ENCODE measurements at regions not wholly inside any gene's neighbourhood (a gene's known extent, or its start where the extent isn't known, plus 50 kb on each side); places are given as distances from the start of the nearest gene placed in this dataset.

- no peak for DNase-seq (ENCODE audit: low spot score in 2 of 2)
- peaks cover 38% of the 10 kb centered on the region for H3K27me3 Mint-ChIP-seq
- H3K4me3 Mint-ChIP-seq = no peak overlapping the region
- no peak overlapping the region for H3K27ac Mint-ChIP-seq (ENCODE audit: low read depth)
- no peaks in the 10 kb centered on the region for H3K9me3 Mint-ChIP-seq
- H3K4me1 Mint-ChIP-seq = no peaks in the 10 kb centered on the region
- no peak for ATAC-seq (replicated peaks; ENCODE audit: extremely low read depth, poor library complexity, severe bottlenecking)
- peaks cover 3% of the 10 kb centered on the region for H3K36me3 Mint-ChIP-seq (ENCODE audit: insufficient read depth)
Observed at GRCh38 chr1:5458248-5458647, 534.0 kb downstream of the NPHP4 start.

GRCh38 chr1:5456090-5456811 is 536.0 kb downstream of the NPHP4 start:
- H3K36me3 Mint-ChIP-seq (ENCODE audit: insufficient read depth) = peaks cover 3% of the 10 kb centered on the region
- no peak overlapping the region for H3K27ac Mint-ChIP-seq (ENCODE audit: low read depth)
- H3K9me3 Mint-ChIP-seq = no peaks in the 10 kb centered on the region
- H3K27me3 Mint-ChIP-seq = peaks cover 58% of the 10 kb centered on the region
- ATAC-seq (replicated peaks; ENCODE audit: extremely low read depth, poor library complexity, severe bottlenecking) (no peak), DNase-seq (ENCODE audit: low spot score in 2 of 2) (no peak)
- no peak overlapping the region for H3K4me3 Mint-ChIP-seq
- H3K4me1 Mint-ChIP-seq = no peaks in the 10 kb centered on the region

GRCh38 chr1:5455651-5456050 is 536.6 kb downstream of the NPHP4 start:
- Mint-ChIP-seq H3K27me3 (peaks cover 64% of the 10 kb centered on the region), H3K36me3 (ENCODE audit: insufficient read depth) (peaks cover 3% of the 10 kb centered on the region), H3K9me3 (no peaks in the 10 kb centered on the region), H3K27ac (ENCODE audit: low read depth) (no peak overlapping the region), H3K4me1 (no peaks in the 10 kb centered on the region), H3K4me3 (no peak overlapping the region)
- DNase-seq (ENCODE audit: low spot score in 2 of 2) (no peak), ATAC-seq (replicated peaks; ENCODE audit: extremely low read depth, poor library complexity, severe bottlenecking) (no peak)

GRCh38 chr1:5455056-5455455 is 537.2 kb downstream of the NPHP4 start:
- H3K4me3 Mint-ChIP-seq = no peak overlapping the region
- ATAC-seq (replicated peaks; ENCODE audit: extremely low read depth, poor library complexity, severe bottlenecking) (no peak), DNase-seq (ENCODE audit: low spot score in 2 of 2) (no peak)
- H3K27me3 Mint-ChIP-seq = peaks cover 69% of the 10 kb centered on the region
- no peak overlapping the region for H3K27ac Mint-ChIP-seq (ENCODE audit: low read depth)
- no peaks in the 10 kb centered on the region for H3K4me1 Mint-ChIP-seq
- peaks cover 3% of the 10 kb centered on the region for H3K36me3 Mint-ChIP-seq (ENCODE audit: insufficient read depth)
- no peaks in the 10 kb centered on the region for H3K9me3 Mint-ChIP-seq

GRCh38 chr1:5453347-5453746 is 538.9 kb downstream of the NPHP4 start:
- DNase-seq (ENCODE audit: low spot score in 2 of 2) (no peak), ATAC-seq (replicated peaks; ENCODE audit: extremely low read depth, poor library complexity, severe bottlenecking) (no peak)
- Mint-ChIP-seq H3K4me1 (no peaks in the 10 kb centered on the region), H3K36me3 (ENCODE audit: insufficient read depth) (peaks cover 1% of the 10 kb centered on the region), H3K27ac (ENCODE audit: low read depth) (no peak overlapping the region), H3K9me3 (no peaks in the 10 kb centered on the region), H3K4me3 (no peak overlapping the region), H3K27me3 (peaks cover 62% of the 10 kb centered on the region)

- Mint-ChIP-seq H3K27ac (ENCODE audit: low read depth) (no peak overlapping the region), H3K27me3 (peaks cover 62% of the 10 kb centered on the region), H3K4me1 (no peaks in the 10 kb centered on the region), H3K9me3 (no peaks in the 10 kb centered on the region), H3K36me3 (ENCODE audit: insufficient read depth) (peaks cover 1% of the 10 kb centered on the region), H3K4me3 (no peak overlapping the region)
- no peak for ATAC-seq (replicated peaks; ENCODE audit: extremely low read depth, poor library complexity, severe bottlenecking)
- DNase-seq (ENCODE audit: low spot score in 2 of 2) = no peak
Observed at GRCh38 chr1:5451671-5452070, 540.6 kb downstream of the NPHP4 start.

GRCh38 chr1:5448486-5448885 is 543.7 kb downstream of the NPHP4 start:
- H3K4me3 Mint-ChIP-seq = no peak overlapping the region
- no peaks in the 10 kb centered on the region for H3K9me3 Mint-ChIP-seq
- peaks cover 1% of the 10 kb centered on the region for H3K36me3 Mint-ChIP-seq (ENCODE audit: insufficient read depth)
- H3K4me1 Mint-ChIP-seq = no peaks in the 10 kb centered on the region
- DNase-seq (ENCODE audit: low spot score in 2 of 2) (peak in 1 of 2 donors; percentile 19), ATAC-seq (replicated peaks; ENCODE audit: extremely low read depth, poor library complexity, severe bottlenecking) (no peak)
- H3K27ac Mint-ChIP-seq (ENCODE audit: low read depth) = no peak overlapping the region
- H3K27me3 Mint-ChIP-seq = peaks cover 39% of the 10 kb centered on the region

GRCh38 chr1:5447503-5447960 is 544.7 kb downstream of the NPHP4 start:
- Mint-ChIP-seq H3K9me3 (no peaks in the 10 kb centered on the region), H3K27me3 (peaks cover 37% of the 10 kb centered on the region), H3K4me1 (no peaks in the 10 kb centered on the region), H3K27ac (ENCODE audit: low read depth) (no peak overlapping the region), H3K36me3 (ENCODE audit: insufficient read depth) (peaks cover 3% of the 10 kb centered on the region), H3K4me3 (no peak overlapping the region)
- DNase-seq (ENCODE audit: low spot score in 2 of 2) (no peak), ATAC-seq (replicated peaks; ENCODE audit: extremely low read depth, poor library complexity, severe bottlenecking) (no peak)

GRCh38 chr1:5444396-5444795 is 547.8 kb downstream of the NPHP4 start:
- no peak overlapping the region for H3K4me3 Mint-ChIP-seq
- H3K9me3 Mint-ChIP-seq = peaks cover 6% of the 10 kb centered on the region
- H3K27ac Mint-ChIP-seq (ENCODE audit: low read depth) = no peak overlapping the region
- no peaks in the 10 kb centered on the region for H3K4me1 Mint-ChIP-seq
- H3K27me3 Mint-ChIP-seq = peaks cover 13% of the 10 kb centered on the region
- peaks cover 3% of the 10 kb centered on the region for H3K36me3 Mint-ChIP-seq (ENCODE audit: insufficient read depth)
- DNase-seq (ENCODE audit: low spot score in 2 of 2) (no peak), ATAC-seq (replicated peaks; ENCODE audit: extremely low read depth, poor library complexity, severe bottlenecking) (no peak)

- H3K4me1 Mint-ChIP-seq = no peaks in the 10 kb centered on the region
- H3K4me3 Mint-ChIP-seq = no peak overlapping the region
- no peak for ATAC-seq (replicated peaks; ENCODE audit: extremely low read depth, poor library complexity, severe bottlenecking)
- peaks cover 56% of the 10 kb centered on the region for H3K27me3 Mint-ChIP-seq
- H3K27ac Mint-ChIP-seq (ENCODE audit: low read depth) = no peak overlapping the region
- peaks cover 23% of the 10 kb centered on the region for H3K9me3 Mint-ChIP-seq
- no peaks in the 10 kb centered on the region for H3K36me3 Mint-ChIP-seq (ENCODE audit: insufficient read depth)
- DNase-seq (ENCODE audit: low spot score in 2 of 2) = no peak
Observed at GRCh38 chr1:5436808-5437207, 555.4 kb downstream of the NPHP4 start.

GRCh38 chr1:5435414-5435813 is 556.8 kb downstream of the NPHP4 start:
- no peak overlapping the region for H3K4me3 Mint-ChIP-seq
- ATAC-seq (replicated peaks; ENCODE audit: extremely low read depth, poor library complexity, severe bottlenecking) = no peak
- H3K36me3 Mint-ChIP-seq (ENCODE audit: insufficient read depth) = no peaks in the 10 kb centered on the region
- H3K27ac Mint-ChIP-seq (ENCODE audit: low read depth) = no peak overlapping the region
- H3K9me3 Mint-ChIP-seq = peaks cover 23% of the 10 kb centered on the region
- H3K27me3 Mint-ChIP-seq = peaks cover 70% of the 10 kb centered on the region
- DNase-seq (ENCODE audit: low spot score in 2 of 2) = no peak
- H3K4me1 Mint-ChIP-seq = peaks cover 3% of the 10 kb centered on the region

- Mint-ChIP-seq H3K4me3 (no peak overlapping the region), H3K9me3 (peaks cover 6% of the 10 kb centered on the region), H3K4me1 (peaks cover 13% of the 10 kb centered on the region)
Observed at GRCh38 chr1:5432436-5432835, 559.8 kb downstream of the NPHP4 start.

GRCh38 chr1:5430911-5431697 is 561.1 kb downstream of the NPHP4 start:
- peaks cover 87% of the 10 kb centered on the region for H3K27me3 Mint-ChIP-seq
- no peaks in the 10 kb centered on the region for H3K36me3 Mint-ChIP-seq (ENCODE audit: insufficient read depth)
- ATAC-seq (replicated peaks; ENCODE audit: extremely low read depth, poor library complexity, severe bottlenecking) (no peak), DNase-seq (ENCODE audit: low spot score in 2 of 2) (no peak)
- no peaks in the 10 kb centered on the region for H3K9me3 Mint-ChIP-seq
- H3K27ac Mint-ChIP-seq (ENCODE audit: low read depth) = no peak overlapping the region
- peaks cover 13% of the 10 kb centered on the region for H3K4me1 Mint-ChIP-seq
- no peak overlapping the region for H3K4me3 Mint-ChIP-seq

More at GRCh38 chr1:5432436-5432835, 559.8 kb downstream of the NPHP4 start:
- H3K36me3 Mint-ChIP-seq (ENCODE audit: insufficient read depth) = no peaks in the 10 kb centered on the region
- DNase-seq (ENCODE audit: low spot score in 2 of 2) (no peak), ATAC-seq (replicated peaks; ENCODE audit: extremely low read depth, poor library complexity, severe bottlenecking) (no peak)
- H3K27me3 Mint-ChIP-seq = peaks cover 100% of the 10 kb centered on the region
- H3K27ac Mint-ChIP-seq (ENCODE audit: low read depth) = no peak overlapping the region
